K562 (cell line): ENCODE measurements at regions not wholly inside any gene's neighbourhood (a gene's known extent, or its start where the extent isn't known, plus 50 kb on each side); places are given as distances from the start of the nearest gene placed in this dataset.

Experiments used
- ATAC-seq: fragments of 200-7000 bp; cut with Tn5 transposase; 3 replicates; pipeline ENCODE4 v1.9.1; 2020; ENCODE audit warnings: moderate library complexity
- BruUV-seq: library from RNA; stranded (reverse); fragments of 400-500 nt; replicated peaks from 2 replicates; lab custom pipeline; 2021; lab: Mats Ljungman, UMichigan
- CTCF ChIA-PET: fragments of 300-600 bp; formaldehyde crosslinking; extraction: SDS; loops from one replicate; lab custom pipeline; 2021; ENCODE audit warnings: low intra/inter-chr PET ratio; lab: Yijun Ruan, JAX
- POLR2A ChIA-PET: fragments of 300-600, 350-650 bp; sonication (Branson Sonifier 250); formaldehyde crosslinking; extraction: SDS; loops from one replicate; lab custom pipeline; 2021; ENCODE audit warnings: antibody characterized with exemption, inconsistent platforms; lab: Yijun Ruan, JAX
- DNase-seq, 4 experiments: peaks; one replicate each; pipeline versions ENCODE4 v3.0.0 to v3.0.0-alpha.2; 2011 to 2018; ENCODE audit warnings: low spot score in 3 of 4, mixed read lengths in 3 of 4; ENCODE audit errors: extremely low read depth in 1 of 4
- FAIRE-seq: peaks from 2 replicates; lab custom pipeline; 2011; peaks lifted over from hg19 to GRCh38; lab: Jason Lieb, UNC
- H2AFZ ChIP-seq: 2 replicates; pipeline ENCODE4 v1.6.0; 2011; ENCODE audit warnings: low read depth, low read length, control low read depth, inconsistent platforms
- H3K27ac ChIP-seq: fragments of 200-600 bp; 3 replicates; pipeline ENCODE4 v1.8.0; 2011; ENCODE audit warnings: low read depth, mild to moderate bottlenecking, control low read depth, inconsistent platforms, low read length, moderate library complexity, mixed read lengths; ENCODE audit errors: extremely low read depth
- H3K27me3 ChIP-seq, 2 experiments: fragments of 300-600 bp in 1 of 2; 2 replicates in 1 of 2; 3 replicates in 1 of 2; pipeline versions ENCODE4 v1.6.0 to v1.8.0; 2011; ENCODE audit warnings: inconsistent platforms in 2 of 2, low read length in 2 of 2, mild to moderate bottlenecking in 1 of 2, mixed read lengths in 1 of 2, moderate library complexity in 1 of 2; ENCODE audit not compliant: control insufficient read depth in 2 of 2, insufficient read depth in 2 of 2
- H3K36me3 ChIP-seq: fragments of 300-600 bp; 3 replicates; pipeline ENCODE4 v1.8.0; 2011; ENCODE audit warnings: mild to moderate bottlenecking, low read length, inconsistent platforms; ENCODE audit not compliant: control insufficient read depth, insufficient read depth
- H3K4me1 ChIP-seq, 2 experiments: fragments of 200-600 bp in 1 of 2; replicated peaks in 1 of 2; 2 replicates in 1 of 2; 3 replicates in 1 of 2; pipeline versions ENCODE4 v1.5.1 to v1.8.0; 2011; ENCODE audit warnings: inconsistent platforms in 2 of 2, low read length in 2 of 2, mild to moderate bottlenecking in 1 of 2, mixed read lengths in 1 of 2, moderate library complexity in 1 of 2; ENCODE audit not compliant: control insufficient read depth in 2 of 2, insufficient read depth in 2 of 2
- H3K4me2 ChIP-seq: 2 replicates; pipeline ENCODE4 v1.6.1; 2011; ENCODE audit warnings: low read length, control low read depth, inconsistent platforms, mixed read lengths; ENCODE audit not compliant: insufficient read depth
- H3K4me3 ChIP-seq: fragments of 200-600 bp; sonication (generic), shearing (Covaris generic); 2 replicates; pipeline ENCODE4 v1.5.1; 2016; ENCODE audit warnings: control low read depth, inconsistent platforms
- H3K79me2 ChIP-seq: fragments of 200-600 bp; 3 replicates; pipeline ENCODE4 v1.8.0; 2011; ENCODE audit warnings: low read length, inconsistent platforms; ENCODE audit not compliant: control insufficient read depth, insufficient read depth
- H3K9ac ChIP-seq, 2 experiments: 2 replicates each; pipeline versions ENCODE4 v1.6.0 to v1.6.1; 2011; ENCODE audit warnings: low read depth in 2 of 2, low read length in 2 of 2, control low read depth in 1 of 2, inconsistent platforms in 1 of 2, mild to moderate bottlenecking in 1 of 2, mixed read lengths in 1 of 2; ENCODE audit not compliant: insufficient read depth in 1 of 2
- H3K9me1 ChIP-seq: one replicate; pipeline ENCODE4 v1.6.0; 2011; ENCODE audit warnings: inconsistent platforms, mild to moderate bottlenecking, low read length, moderate library complexity; ENCODE audit not compliant: control insufficient read depth, insufficient read depth
- H3K9me3 ChIP-seq: replicated peaks from 2 replicates; pipeline ENCODE4 v1.5.1; 2011; ENCODE audit warnings: low read depth, low read length, inconsistent platforms; ENCODE audit not compliant: control insufficient read depth, insufficient read depth
- H4K20me1 ChIP-seq: replicated peaks from 2 replicates; pipeline ENCODE4 v1.6.1; 2011; ENCODE audit warnings: low read length, inconsistent platforms, mixed read lengths; ENCODE audit not compliant: control insufficient read depth, insufficient read depth
- ADNP ChIP-seq: fragments of 200-800 bp; sonication (Bioruptor generic); IDR thresholded peaks from 2 replicates; pipeline ENCODE4 v1.6.1; 2016; ENCODE audit warnings: missing genetic modification characterization, missing compliant biosample characterization
- ARHGAP35 ChIP-seq: fragments of 450-650 bp; IDR thresholded peaks from 2 replicates; pipeline ENCODE4 v1.6.1; 2018; ENCODE audit not compliant: partially characterized antibody
- BCOR ChIP-seq: fragments of 450-650 bp; IDR thresholded peaks from 2 replicates; pipeline ENCODE4 v1.6.1; 2016
- CHD1 ChIP-seq: fragments of 200-600 bp; sonication (generic); IDR thresholded peaks from one replicate; pipeline ENCODE4 v1.6.1; 2012; ENCODE audit warnings: mild to moderate bottlenecking, moderate library complexity, low read length, inconsistent platforms
- GATAD2A ChIP-seq: fragments of 450-650 bp; IDR thresholded peaks from 2 replicates; pipeline ENCODE4 v1.6.1; 2017
- IRF2 ChIP-seq: sonication (generic); formaldehyde crosslinking; IDR thresholded peaks from 2 replicates; pipeline ENCODE4 v1.8.1; 2022; ENCODE audit warnings: mild to moderate bottlenecking, missing genetic modification reagents
- RBM25 ChIP-seq: fragments of 200-400 bp; formaldehyde crosslinking; IDR thresholded peaks from 2 replicates; pipeline ENCODE4 v1.6.1; 2018; ENCODE audit warnings: low read length, low read depth, moderate library complexity; ENCODE audit not compliant: severe bottlenecking
- RERE ChIP-seq: sonication (generic); formaldehyde crosslinking; IDR thresholded peaks from 2 replicates; pipeline ENCODE4 v1.8.0; 2023; ENCODE audit warnings: missing genetic modification reagents, mild to moderate bottlenecking, borderline replicate concordance
- SUPT5H ChIP-seq: fragments of 450-650 bp; IDR thresholded peaks from 2 replicates; pipeline ENCODE4 v1.6.1; 2016
- TAF15 ChIP-seq: fragments of 200-400 bp; formaldehyde crosslinking; IDR thresholded peaks from 2 replicates; pipeline ENCODE4 v1.6.1; 2017; ENCODE audit warnings: mild to moderate bottlenecking, low read depth, low read length, moderate library complexity
- THRA ChIP-seq: fragments of 450-650 bp; IDR thresholded peaks from 2 replicates; pipeline ENCODE4 v1.6.1; 2017; ENCODE audit warnings: mild to moderate bottlenecking, moderate library complexity
- USF2 ChIP-seq: sonication (generic); formaldehyde crosslinking; IDR thresholded peaks from 2 replicates; pipeline ENCODE4 v1.5.0; 2020; ENCODE audit warnings: missing genetic modification reagents
- XRCC4 ChIP-seq: IDR thresholded peaks from one replicate; pipeline ENCODE4 v1.6.1; 2011; ENCODE audit not compliant: insufficient read depth, insufficient read length; ENCODE audit errors: extremely low read depth
- ZBTB1 ChIP-seq: sonication (generic); formaldehyde crosslinking; IDR thresholded peaks from 2 replicates; pipeline ENCODE4 v1.8.1; 2023; ENCODE audit warnings: missing genetic modification reagents, low read depth, mild to moderate bottlenecking, borderline replicate concordance
- ZFP36 ChIP-seq: fragments of 150-350 bp; IDR thresholded peaks from 2 replicates; pipeline ENCODE4 v1.6.1; 2018; ENCODE audit warnings: low read length, low read depth; ENCODE audit not compliant: partially characterized antibody
- WGBS: fragments of 100-300 bp; shearing (Covaris generic); methylation state at CpG from one replicate; pipeline ENCODE4 v1.1.6; 2016; ENCODE audit warnings: low coverage, mixed read lengths; ENCODE audit not compliant: insufficient coverage; ENCODE audit errors: missing lambda C conversion rate; 5-methylcytosine and 5-hydroxymethylcytosine counted together
- in situ Hi-C: fragments of 300-500 bp; cut with MboI; formaldehyde crosslinking; loops from 4 replicates; pipeline ENCODE4 v1.15.0; 2018; ENCODE audit warnings: inconsistent platforms, mixed read lengths
- intact Hi-C: fragments of 100-400 bp; cut with micrococcal nuclease; formaldehyde crosslinking; loops from 2 replicates; pipeline ENCODE4 v1.14.2; 2022

DNA sequence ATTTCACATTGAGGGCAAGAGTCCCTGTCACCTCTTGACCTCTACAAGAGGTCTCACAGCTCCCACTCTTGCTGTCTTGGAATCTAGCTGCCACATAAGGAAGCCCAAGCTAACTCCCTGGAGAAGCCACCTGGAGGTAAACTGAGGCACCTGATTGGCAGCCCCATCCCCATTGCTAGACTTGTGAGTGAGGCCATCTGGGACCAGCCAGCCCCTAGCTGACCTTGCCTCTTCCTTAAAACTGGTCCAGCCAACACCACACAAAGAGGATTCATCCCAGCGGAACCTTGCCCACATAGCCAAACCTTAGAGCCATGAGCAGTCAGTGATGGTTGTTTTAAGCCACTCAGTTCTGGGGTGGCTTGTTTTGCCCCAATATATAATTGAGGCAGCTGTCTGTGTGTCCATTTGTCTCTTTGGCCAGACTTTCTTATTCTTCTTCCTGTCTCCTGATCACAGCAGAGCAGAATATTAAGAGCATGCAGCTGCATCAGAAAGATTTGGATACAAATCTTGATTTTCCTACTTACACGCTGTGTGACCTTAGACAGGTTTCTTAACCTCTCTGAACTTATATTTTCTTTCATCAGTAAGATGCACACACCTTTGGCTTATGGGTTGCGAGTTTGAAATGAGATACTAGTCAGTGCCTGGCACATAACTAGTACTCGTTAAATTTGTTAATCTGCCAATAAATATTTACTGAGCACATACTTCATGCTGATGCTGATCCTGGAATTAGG, 74.3 kb upstream of the TP53I11 start:
- POLR2A ChIA-PET: interaction anchor here (0.8 kb wide), 1 partner anchor 8 kb away, joined by 3 read pairs; no protein-coding TSS in a partner anchor
- in situ Hi-C loops: no loop called here
- Histone ChIP-seq H3K36me3 (no peaks in the 10 kb centered on the region), H3K4me3 (no peak overlapping the region), H4K20me1 (no peaks in the 10 kb centered on the region; the same call in 1 of the 2 replicates), H3K9me1 (no peaks in the 10 kb centered on the region), H3K9ac (no peak overlapping the region), H3K4me2 (no peak overlapping the region), H2AFZ (no peak overlapping the region), H3K27me3 (peaks cover 0 to 18% of the 10 kb centered on the region in 2 experiments; a peak in 2 of 5 replicates), H3K9me3 (no peaks in the 10 kb centered on the region; the same call in 1 of the 2 replicates), H3K27ac (no peak overlapping the region), H3K4me1 (no peaks in the 10 kb centered on the region), H3K79me2 (no peaks in the 10 kb centered on the region)
- WGBS: 0% methylated on average over 4 of the region's 4 CpGs
- no peak for DNase-seq
- BruUV-seq: no TSS peak
- no peak for FAIRE-seq
- ATAC-seq: no peak
- CTCF ChIA-PET: no interaction called here
- intact Hi-C loops: no loop called here
- TF ChIP-seq ZFP36: peak; percentile 74
- TF ChIP-seq SUPT5H: no peak
- TF ChIP-seq ARHGAP35: no peak
- no peak for TF ChIP-seq ZBTB1 (CRISPR knock-in tag)
- TF ChIP-seq GATAD2A: no peak
- TF ChIP-seq IRF2: no peak
- TF ChIP-seq TAF15: no peak
- TF ChIP-seq ADNP (tag): peak; percentile 52; the same call in 1 of the 2 replicates
- no peak for TF ChIP-seq XRCC4
- no peak for TF ChIP-seq CHD1
- TF ChIP-seq RERE (CRISPR knock-in tag): no peak
- TF ChIP-seq BCOR: peak; percentile 48; the same call in 1 of the 2 replicates
- TF ChIP-seq RBM25: peak; percentile 69
- TF ChIP-seq THRA: no peak
- no peak for TF ChIP-seq USF2 (CRISPR knock-in tag)
